IMR-90 (cell line): ENCODE measurements at regions not wholly inside any gene's neighbourhood (a gene's known extent, or its start where the extent isn't known, plus 50 kb on each side); places are given as distances from the start of the nearest gene placed in this dataset.

Source experiments
- ATAC-seq: fragments of 200-7000 bp; cut with Tn5 transposase; 2 replicates; pipeline ENCODE4 v1.9.1; 2020; ENCODE audit warnings: low read depth, mild to moderate bottlenecking, moderate library complexity
- BruUV-seq: library from RNA; stranded (reverse); fragments of 400-500 nt; replicated peaks from 2 replicates; lab custom pipeline; 2021; lab: Mats Ljungman, UMichigan
- CTCF ChIA-PET: fragments of 300-600 bp; formaldehyde crosslinking; extraction: SDS; loops from one replicate; lab custom pipeline; 2021; ENCODE audit warnings: antibody characterized with exemption; lab: Yijun Ruan, JAX
- POLR2A ChIA-PET: fragments of 300-600 bp; sonication (Branson Sonifier 250); formaldehyde crosslinking; loops from one replicate; lab custom pipeline; 2022; ENCODE audit warnings: antibody characterized with exemption; ENCODE audit not compliant: unreplicated experiment; lab: Charles Lee
- DNase-seq: peaks from one replicate; pipeline ENCODE4 v3.0.0; 2013
- H2AFZ ChIP-seq: replicated peaks from 2 replicates; pipeline ENCODE3; 2013; ENCODE audit warnings: low read length, mild to moderate bottlenecking; ENCODE audit not compliant: poor library complexity
- H2AK5ac ChIP-seq: 2 replicates; pipeline ENCODE4 v1.6.1; 2013; ENCODE audit warnings: low read depth, low read length, inconsistent platforms
- H2AK9ac ChIP-seq: replicated peaks from 2 replicates; pipeline ENCODE3; 2013; ENCODE audit warnings: mild to moderate bottlenecking, low read depth, low read length, moderate library complexity; ENCODE audit not compliant: poor library complexity
- H2BK120ac ChIP-seq: 2 replicates; pipeline ENCODE4 v1.6.1; 2013; ENCODE audit warnings: low read depth, low read length, inconsistent platforms
- H2BK15ac ChIP-seq: 3 replicates; pipeline ENCODE4 v1.6.1; 2013; ENCODE audit warnings: low read depth, low read length, inconsistent platforms
- H2BK20ac ChIP-seq: 2 replicates; pipeline ENCODE4 v1.6.1; 2013; ENCODE audit warnings: low read depth, mild to moderate bottlenecking, inconsistent platforms, low read length, moderate library complexity
- H2BK5ac ChIP-seq: 2 replicates; pipeline ENCODE4 v1.6.1; 2013; ENCODE audit warnings: mild to moderate bottlenecking, low read depth, low read length, inconsistent platforms; ENCODE audit not compliant: poor library complexity, severe bottlenecking
- H3K14ac ChIP-seq: replicated peaks from 2 replicates; pipeline ENCODE4 v1.6.1; 2013; ENCODE audit warnings: low read depth, low read length, inconsistent platforms
- H3K18ac ChIP-seq: 2 replicates; pipeline ENCODE4 v1.6.1; 2013; ENCODE audit warnings: low read depth, low read length, control low read depth
- H3K23ac ChIP-seq: 2 replicates; pipeline ENCODE4 v1.6.1; 2013; ENCODE audit warnings: low read depth, low read length, inconsistent platforms
- H3K27ac ChIP-seq: 2 replicates; pipeline ENCODE4 v1.5.1; 2013; ENCODE audit warnings: mild to moderate bottlenecking, control low read depth, low read length; ENCODE audit not compliant: insufficient read depth
- H3K27me3 ChIP-seq: 2 replicates; pipeline ENCODE4 v1.6.1; 2013; ENCODE audit warnings: low read length; ENCODE audit not compliant: control insufficient read depth, insufficient read depth
- H3K36me3 ChIP-seq: 2 replicates; pipeline ENCODE4 v1.6.1; 2013; ENCODE audit warnings: low read length, mixed read lengths; ENCODE audit not compliant: control insufficient read depth, insufficient read depth
- H3K4ac ChIP-seq: 2 replicates; pipeline ENCODE4 v1.6.1; 2013; ENCODE audit warnings: low read depth, low read length, inconsistent platforms
- H3K4me1 ChIP-seq: 2 replicates; pipeline ENCODE4 v1.6.1; 2013; ENCODE audit warnings: low read length, mixed read lengths; ENCODE audit not compliant: control insufficient read depth, insufficient read depth
- H3K4me2 ChIP-seq: 2 replicates; pipeline ENCODE4 v1.6.1; 2013; ENCODE audit warnings: low read depth, mild to moderate bottlenecking, control low read depth, low read length, moderate library complexity
- H3K4me3 ChIP-seq: 2 replicates; pipeline ENCODE4 v1.5.1; 2013; ENCODE audit warnings: low read depth, mild to moderate bottlenecking, control low read depth, low read length, moderate library complexity; ENCODE audit not compliant: insufficient read depth
- H3K56ac ChIP-seq: 2 replicates; pipeline ENCODE4 v1.6.1; 2013; ENCODE audit warnings: low read length, inconsistent platforms; ENCODE audit not compliant: insufficient read depth; ENCODE audit errors: extremely low read depth
- H3K79me1 ChIP-seq, 2 experiments: 2 replicates each; pipeline ENCODE4 v1.6.1; 2013; ENCODE audit warnings: low read length in 2 of 2, inconsistent platforms in 1 of 2, low read depth in 1 of 2
- H3K9ac ChIP-seq: 2 replicates; pipeline ENCODE4 v1.6.1; 2013; ENCODE audit warnings: low read depth, low read length, control low read depth
- H3K9me1 ChIP-seq: 2 replicates; pipeline ENCODE4 v1.6.1; 2013; ENCODE audit warnings: low read length, inconsistent platforms; ENCODE audit not compliant: insufficient read depth
- H3K9me3 ChIP-seq: 2 replicates; pipeline ENCODE4 v1.6.1; 2013; ENCODE audit warnings: low read length; ENCODE audit not compliant: control insufficient read depth, insufficient read depth
- H4K20me1 ChIP-seq: 2 replicates; pipeline ENCODE4 v1.6.1; 2013; ENCODE audit warnings: low read length, inconsistent platforms; ENCODE audit not compliant: insufficient read depth
- H4K5ac ChIP-seq: 2 replicates; pipeline ENCODE4 v1.6.1; 2013; ENCODE audit warnings: mild to moderate bottlenecking, low read depth, low read length, control low read depth
- H4K8ac ChIP-seq, 2 experiments: 2 replicates each; pipeline ENCODE4 v1.6.1; 2013; ENCODE audit warnings: low read depth in 2 of 2, low read length in 2 of 2, control low read depth in 1 of 2, inconsistent platforms in 1 of 2
- H4K91ac ChIP-seq: 2 replicates; pipeline ENCODE4 v1.6.1; 2013; ENCODE audit warnings: low read depth, low read length, inconsistent platforms; ENCODE audit not compliant: insufficient read depth
- BHLHE40 ChIP-seq: fragments of 150-350 bp; IDR thresholded peaks from 2 replicates; pipeline ENCODE4 v1.6.1; 2016; ENCODE audit warnings: mild to moderate bottlenecking, low read depth, low read length
- CEBPB ChIP-seq: IDR thresholded peaks from 2 replicates; pipeline ENCODE4 v1.6.1; 2012; ENCODE audit warnings: low read depth, low read length, improper control_type of control experiment
- MAFK ChIP-seq: IDR thresholded peaks from 2 replicates; pipeline ENCODE4 v1.6.1; 2012; ENCODE audit warnings: low read depth, low read length, improper control_type of control experiment
- MAZ ChIP-seq: IDR thresholded peaks from 2 replicates; pipeline ENCODE4 v1.6.1; 2012; ENCODE audit warnings: low read depth, mild to moderate bottlenecking, low read length, improper control_type of control experiment, moderate library complexity, borderline replicate concordance
- POLR2A ChIP-seq: IDR thresholded peaks from 2 replicates; pipeline ENCODE4 v1.6.1; 2012; ENCODE audit warnings: mild to moderate bottlenecking, low read depth, low read length
- RAD21 ChIP-seq: IDR thresholded peaks from 2 replicates; pipeline ENCODE4 v1.6.1; 2012; ENCODE audit warnings: low read length, improper control_type of control experiment
- RCOR1 ChIP-seq: IDR thresholded peaks from 2 replicates; pipeline ENCODE4 v1.6.1; 2012; ENCODE audit warnings: mild to moderate bottlenecking, low read length, improper control_type of control experiment; ENCODE audit not compliant: insufficient replicate concordance
- RFX5 ChIP-seq: IDR thresholded peaks from 2 replicates; pipeline ENCODE4 v1.8.0; 2012; ENCODE audit warnings: low read depth, mild to moderate bottlenecking, low read length, moderate library complexity
- SMC3 ChIP-seq: fragments of 150-350 bp; IDR thresholded peaks from 2 replicates; pipeline ENCODE4 v1.6.1; 2016; ENCODE audit warnings: low read depth, mild to moderate bottlenecking, antibody characterized with exemption, low read length, moderate library complexity
- WGBS, 2 experiments: methylation state at CpG; one replicate each; pipeline versions ENCODE4 v1.1.5 to v1.1.7; 2013; ENCODE audit warnings: missing lambda C conversion rate in 2 of 2; ENCODE audit not compliant: insufficient read length in 1 of 2; ENCODE audit errors: extremely low coverage in 2 of 2; 5-methylcytosine and 5-hydroxymethylcytosine counted together
- dilution Hi-C: fragments of 300-500 bp; cut with HindIII; formaldehyde crosslinking; loops from one replicate; pipeline ENCODE4 v1.14.3; 2018; ENCODE audit warnings: low sequenced_read_pairs; ENCODE audit not compliant: unreplicated experiment
- in situ Hi-C: fragments of 300-500 bp; cut with MboI; formaldehyde crosslinking; loops from 3 replicates; pipeline ENCODE4 v1.14.3; 2019; ENCODE audit warnings: low sequenced_read_pairs, inconsistent platforms, mixed read lengths
- intact Hi-C: fragments of 100-400 bp; cut with micrococcal nuclease; formaldehyde crosslinking; loops from 2 replicates; pipeline ENCODE4 v1.10.0; 2022
- TF ChIP-seq, protein P1 (sequence below): fragments of 150-350 bp; IDR thresholded peaks from 2 replicates; pipeline ENCODE4 v1.6.1; 2017; ENCODE audit warnings: mild to moderate bottlenecking, antibody characterized with exemption, low read length, low read depth

DNA sequence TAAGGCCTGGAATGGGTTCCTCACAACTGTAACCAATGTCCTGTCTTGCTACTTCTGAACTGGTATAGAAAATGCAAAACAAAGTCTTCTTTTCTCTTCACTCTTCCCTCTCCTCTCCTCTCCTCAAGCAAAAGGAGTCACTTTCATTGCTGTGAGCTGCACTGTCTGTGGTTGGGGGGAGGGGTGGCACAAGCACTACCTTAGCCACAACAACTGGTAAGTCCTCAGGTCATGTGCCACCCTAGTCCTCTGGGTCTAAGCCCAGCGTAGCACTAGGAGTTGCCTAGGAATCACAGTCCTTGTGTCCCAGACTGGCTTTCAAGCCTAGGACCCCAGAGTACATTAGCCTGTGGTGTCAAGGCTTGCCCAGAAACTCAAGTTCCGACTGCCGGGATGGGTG is 859.3 kb upstream of the AMOT start:
- Histone ChIP-seq H2BK120ac (no peak overlapping the region), H3K56ac (no peak overlapping the region), H2BK20ac (no peak overlapping the region), H3K9ac (no peak overlapping the region), H3K36me3 (no peaks in the 10 kb centered on the region), H3K79me1 (no peaks in the 10 kb centered on the region), H3K4me3 (no peak overlapping the region), H4K8ac (no peak overlapping the region), H3K4ac (no peak overlapping the region), H2BK5ac (no peak overlapping the region), H2AK5ac (no peak overlapping the region), H2BK15ac (no peak overlapping the region), H3K14ac (no peak overlapping the region), H2AFZ (no peak overlapping the region), H3K9me3 (peaks cover 6% of the 10 kb centered on the region), H3K27ac (no peak overlapping the region), H3K9me1 (no peaks in the 10 kb centered on the region), H4K91ac (no peak overlapping the region), H3K4me1 (no peaks in the 10 kb centered on the region), H3K27me3 (peaks cover 2% of the 10 kb centered on the region; the same call in 1 of the 2 replicates), H3K23ac (no peak overlapping the region), H4K5ac (no peak overlapping the region), H4K20me1 (no peaks in the 10 kb centered on the region), H3K18ac (no peak overlapping the region), H2AK9ac (no peak overlapping the region), H3K4me2 (no peak overlapping the region)
- in situ Hi-C loops (no loop called here), dilution Hi-C loops (no loop called here), intact Hi-C loops (no loop called here)
- no TSS peak for BruUV-seq
- ChIA-PET CTCF (no interaction called here), POLR2A (no interaction called here)
- WGBS, 2 experiments: 85% methylated on average over 2 of the region's 3 CpGs; no CpG with 5 or more reads in 1 of the 2 experiments
- TF ChIP-seq CEBPB (no peak), RAD21 (no peak), RCOR1 (no peak), POLR2A (no peak), MAFK (no peak), BHLHE40 (no peak), MAZ (no peak), SMC3 (no peak), RFX5 (no peak)
- TF ChIP-seq, protein P1, sequence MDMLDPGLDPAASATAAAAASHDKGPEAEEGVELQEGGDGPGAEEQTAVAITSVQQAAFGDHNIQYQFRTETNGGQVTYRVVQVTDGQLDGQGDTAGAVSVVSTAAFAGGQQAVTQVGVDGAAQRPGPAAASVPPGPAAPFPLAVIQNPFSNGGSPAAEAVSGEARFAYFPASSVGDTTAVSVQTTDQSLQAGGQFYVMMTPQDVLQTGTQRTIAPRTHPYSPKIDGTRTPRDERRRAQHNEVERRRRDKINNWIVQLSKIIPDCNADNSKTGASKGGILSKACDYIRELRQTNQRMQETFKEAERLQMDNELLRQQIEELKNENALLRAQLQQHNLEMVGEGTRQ: no peak
- DNase-seq: no peak
- ATAC-seq: no peak
